Gastroesophageal sphincter (tissue), 3 donors: ENCODE measurements at regions not wholly inside any gene's neighbourhood (a gene's known extent, or its start where the extent isn't known, plus 50 kb on each side); places are given as distances from the start of the nearest gene placed in this dataset.

Experiments used
- POLR2A ChIP-seq, 2 donors: fragments of 450-650 bp; IDR thresholded peaks; one replicate each; pipeline ENCODE4 v1.6.1; 2017; ENCODE audit warnings: antibody characterized with exemption in 2 of 2, mild to moderate bottlenecking in 2 of 2, moderate library complexity in 1 of 2
- TF ChIP-seq, protein P1 (sequence below), 4 experiments: fragments of 200-600 bp in 2 of 4; fragments of 450-650 bp in 2 of 4; sonication (generic) in 1 of 4; IDR thresholded peaks; one replicate each; pipeline ENCODE4 v1.5.1; 2017 to 2019; ENCODE audit warnings: antibody characterized with exemption in 4 of 4, mild to moderate bottlenecking in 2 of 4, moderate library complexity in 2 of 4

DNA sequence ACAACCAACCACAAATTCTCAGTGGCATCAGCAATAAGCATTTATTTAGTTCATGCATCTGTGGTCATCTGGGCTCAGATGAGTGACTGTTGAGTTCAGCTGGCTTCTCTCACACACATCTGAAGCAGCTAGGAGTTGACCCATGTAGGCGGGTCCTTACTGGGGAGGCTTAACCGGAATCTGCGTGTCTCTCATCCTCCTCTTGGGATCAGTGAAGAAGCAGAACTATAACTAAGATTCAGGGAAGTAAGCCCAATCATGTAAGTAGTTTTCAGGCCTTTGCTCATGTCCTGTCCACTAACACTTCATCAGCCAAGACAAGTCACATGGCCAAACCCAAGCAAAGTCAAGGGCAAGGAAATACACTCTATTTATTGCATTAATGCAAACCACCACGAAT is 236.2 kb downstream of the C11orf87 start:
- no peak for TF ChIP-seq POLR2A (IDR thresholded peaks at IDR 0.05)
- TF ChIP-seq, protein P1, sequence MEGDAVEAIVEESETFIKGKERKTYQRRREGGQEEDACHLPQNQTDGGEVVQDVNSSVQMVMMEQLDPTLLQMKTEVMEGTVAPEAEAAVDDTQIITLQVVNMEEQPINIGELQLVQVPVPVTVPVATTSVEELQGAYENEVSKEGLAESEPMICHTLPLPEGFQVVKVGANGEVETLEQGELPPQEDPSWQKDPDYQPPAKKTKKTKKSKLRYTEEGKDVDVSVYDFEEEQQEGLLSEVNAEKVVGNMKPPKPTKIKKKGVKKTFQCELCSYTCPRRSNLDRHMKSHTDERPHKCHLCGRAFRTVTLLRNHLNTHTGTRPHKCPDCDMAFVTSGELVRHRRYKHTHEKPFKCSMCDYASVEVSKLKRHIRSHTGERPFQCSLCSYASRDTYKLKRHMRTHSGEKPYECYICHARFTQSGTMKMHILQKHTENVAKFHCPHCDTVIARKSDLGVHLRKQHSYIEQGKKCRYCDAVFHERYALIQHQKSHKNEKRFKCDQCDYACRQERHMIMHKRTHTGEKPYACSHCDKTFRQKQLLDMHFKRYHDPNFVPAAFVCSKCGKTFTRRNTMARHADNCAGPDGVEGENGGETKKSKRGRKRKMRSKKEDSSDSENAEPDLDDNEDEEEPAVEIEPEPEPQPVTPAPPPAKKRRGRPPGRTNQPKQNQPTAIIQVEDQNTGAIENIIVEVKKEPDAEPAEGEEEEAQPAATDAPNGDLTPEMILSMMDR (IDR thresholded peaks at IDR 0.05) = no peak
